Spleen (tissue), 7 donors: ENCODE measurements at regions not wholly inside any gene's neighbourhood (a gene's known extent, or its start where the extent isn't known, plus 50 kb on each side); places are given as distances from the start of the nearest gene placed in this dataset.

Experiments used
- CTCF ChIP-seq, 11 experiments: fragments of 200-600 bp in 7 of 11; fragments of 450-650 bp in 4 of 11; sonication (generic) in 4 of 11; IDR thresholded peaks in 8 of 11; conservative IDR thresholded peaks in 3 of 11; 1 replicate in 7 of 11; 2 replicates in 4 of 11; pipeline versions ENCODE4 v1.4.0 to v1.8.0; 2016 to 2021; ENCODE audit warnings: antibody characterized with exemption in 11 of 11, inconsistent platforms in 4 of 11, mild to moderate bottlenecking in 1 of 11
- POLR2A ChIP-seq, 3 donors: fragments of 450-650 bp; IDR thresholded peaks; one replicate each; pipeline ENCODE4 v1.5.1; 2017; ENCODE audit warnings: antibody characterized with exemption in 3 of 3, mild to moderate bottlenecking in 1 of 3
- POLR2AphosphoS5 ChIP-seq, 3 donors: sonication (generic); formaldehyde crosslinking; IDR thresholded peaks; one replicate each; pipeline ENCODE4 v1.5.1; 2017; ENCODE audit warnings: antibody characterized with exemption in 3 of 3
- donor health status: DM: no; HTN: no; CAD: no; lungs with moderate emphysema.
- donor health status: DM: no; HTN: no; CAD: no.
- donor health status: DM: no; HTN: no; CAD: no.

- TF ChIP-seq POLR2AphosphoS5 (IDR thresholded peaks at IDR 0.05): no peak
- no peak for TF ChIP-seq CTCF (IDR thresholded peaks at IDR 0.05 in 8 of 11, conservative IDR thresholded peaks at IDR 0.05 in 3 of 11)
- no peak for TF ChIP-seq POLR2A (IDR thresholded peaks at IDR 0.05)
Observed at GRCh38 chr10:63795094-63795860, 274.1 kb downstream of the REEP3 start.
